Stomach smooth muscle (tissue), 2 donors: ENCODE measurements at regions not wholly inside any gene's neighbourhood (a gene's known extent, or its start where the extent isn't known, plus 50 kb on each side); places are given as distances from the start of the nearest gene placed in this dataset.
"Not testable (repeated sequence)": the region's sequence is repeated elsewhere in the genome, so short reads cannot be mapped to it uniquely, and the experiment has no call there.

Experiments
- H3K27ac ChIP-seq: one replicate; pipeline ENCODE4 v1.7.0; 2013; ENCODE audit warnings: mild to moderate bottlenecking, low read length, inconsistent platforms
- H3K27me3 ChIP-seq, 2 donors: one replicate each; pipeline ENCODE4 v1.7.0; 2013; ENCODE audit warnings: low read length in 2 of 2; ENCODE audit not compliant: insufficient read depth in 2 of 2, control insufficient read depth in 1 of 2
- H3K36me3 ChIP-seq, 2 donors: one replicate each; pipeline ENCODE4 v1.7.0; 2013; ENCODE audit warnings: low read length in 2 of 2; ENCODE audit not compliant: control insufficient read depth in 2 of 2, insufficient read depth in 2 of 2
- H3K4me1 ChIP-seq: one replicate; pipeline ENCODE4 v1.7.0; 2013; ENCODE audit warnings: low read length; ENCODE audit not compliant: control insufficient read depth, insufficient read depth
- H3K4me3 ChIP-seq, 2 donors: one replicate each; pipeline ENCODE4 v1.7.0; 2013; ENCODE audit warnings: low read length in 2 of 2
- H3K9ac ChIP-seq, 2 donors: one replicate each; pipeline ENCODE4 v1.7.0; 2013; ENCODE audit warnings: low read length in 2 of 2, mild to moderate bottlenecking in 1 of 2
- H3K9me3 ChIP-seq, 2 donors: one replicate each; pipeline ENCODE4 v1.7.0; 2013; ENCODE audit warnings: low read length in 2 of 2; ENCODE audit not compliant: control insufficient read depth in 2 of 2
- donor health status: healthy.
- donor health status: Pancreatic carcinoma.

DNA sequence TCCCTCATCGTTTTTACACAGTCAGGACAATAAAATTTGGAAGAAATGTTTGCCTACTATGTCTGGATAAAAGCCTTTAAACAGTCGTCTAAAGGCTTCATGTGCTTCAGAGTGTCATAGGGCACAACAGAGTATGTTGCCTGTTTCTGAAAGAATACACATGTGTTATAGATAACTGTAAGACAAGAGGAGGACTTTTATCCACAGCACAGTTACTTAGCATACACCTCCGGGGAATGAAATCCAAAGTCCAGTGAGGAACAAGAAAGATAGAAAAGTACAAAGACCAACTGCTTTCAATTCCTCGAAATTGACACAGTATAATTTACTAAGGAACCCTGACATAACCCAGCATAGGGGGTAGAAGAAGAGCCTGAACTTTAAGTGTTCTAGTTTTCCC, 835.6 kb downstream of the PCDH17 start:
- Histone ChIP-seq H3K9ac (no peak overlapping the region), H3K4me1 (no peaks in the 10 kb centered on the region), H3K4me3 (no peak overlapping the region), H3K27ac (no peak overlapping the region), H3K9me3 (no peaks in the 10 kb centered on the region), H3K27me3 (no peaks in the 10 kb centered on the region), H3K36me3 (no peaks in the 10 kb centered on the region)

DNA sequence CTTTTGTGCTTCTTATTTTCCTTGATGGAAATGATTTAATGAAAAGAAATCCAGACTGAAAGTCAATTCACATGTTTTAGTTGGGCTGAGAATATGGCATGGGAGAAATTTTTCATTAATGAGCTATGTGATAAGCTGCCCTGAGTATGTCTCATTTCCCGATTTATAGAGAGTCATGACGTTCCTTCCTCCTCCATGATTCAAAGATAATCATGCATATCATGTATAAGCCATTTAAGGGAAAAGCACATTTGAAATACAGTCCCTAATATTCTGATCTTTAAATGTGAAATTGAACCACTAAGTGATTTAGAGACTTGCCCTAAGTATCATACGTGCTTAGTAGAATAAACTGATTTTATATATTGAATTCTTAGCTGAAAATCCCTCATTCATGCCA, 840.9 kb downstream of the PCDH17 start:
- H3K27ac ChIP-seq: no peak overlapping the region
- no peak overlapping the region for H3K4me3 ChIP-seq
- H3K4me1 ChIP-seq: no peaks in the 10 kb centered on the region
- no peaks in the 10 kb centered on the region for H3K36me3 ChIP-seq
- no peak overlapping the region for H3K9ac ChIP-seq
- H3K9me3 ChIP-seq: no peaks in the 10 kb centered on the region
- no peaks in the 10 kb centered on the region for H3K27me3 ChIP-seq

DNA sequence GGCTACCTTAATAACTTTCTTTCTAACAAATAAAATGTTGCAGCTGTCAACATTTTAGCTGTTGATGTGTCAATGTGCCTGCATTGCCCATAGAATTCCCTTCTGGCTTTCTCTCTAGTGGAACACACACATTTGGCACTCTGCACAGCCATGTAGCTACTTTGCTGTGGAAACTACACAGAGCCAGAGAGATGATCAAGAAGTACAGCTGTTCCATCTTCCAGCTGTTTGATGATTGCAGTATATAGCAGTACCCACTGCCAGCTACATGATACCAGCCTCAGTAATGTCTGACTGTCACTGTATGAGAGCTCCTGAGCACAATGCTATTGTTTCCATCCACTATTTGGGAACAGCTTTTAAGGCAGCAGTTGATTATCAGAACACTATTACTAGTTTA, 843.0 kb downstream of the PCDH17 start:
- H3K4me3 ChIP-seq: no peak overlapping the region
- no peaks in the 10 kb centered on the region for H3K4me1 ChIP-seq
- no peaks in the 10 kb centered on the region for H3K36me3 ChIP-seq
- no peak overlapping the region for H3K27ac ChIP-seq
- no peak overlapping the region for H3K9ac ChIP-seq
- no peaks in the 10 kb centered on the region for H3K9me3 ChIP-seq
- H3K27me3 ChIP-seq: no peaks in the 10 kb centered on the region

DNA sequence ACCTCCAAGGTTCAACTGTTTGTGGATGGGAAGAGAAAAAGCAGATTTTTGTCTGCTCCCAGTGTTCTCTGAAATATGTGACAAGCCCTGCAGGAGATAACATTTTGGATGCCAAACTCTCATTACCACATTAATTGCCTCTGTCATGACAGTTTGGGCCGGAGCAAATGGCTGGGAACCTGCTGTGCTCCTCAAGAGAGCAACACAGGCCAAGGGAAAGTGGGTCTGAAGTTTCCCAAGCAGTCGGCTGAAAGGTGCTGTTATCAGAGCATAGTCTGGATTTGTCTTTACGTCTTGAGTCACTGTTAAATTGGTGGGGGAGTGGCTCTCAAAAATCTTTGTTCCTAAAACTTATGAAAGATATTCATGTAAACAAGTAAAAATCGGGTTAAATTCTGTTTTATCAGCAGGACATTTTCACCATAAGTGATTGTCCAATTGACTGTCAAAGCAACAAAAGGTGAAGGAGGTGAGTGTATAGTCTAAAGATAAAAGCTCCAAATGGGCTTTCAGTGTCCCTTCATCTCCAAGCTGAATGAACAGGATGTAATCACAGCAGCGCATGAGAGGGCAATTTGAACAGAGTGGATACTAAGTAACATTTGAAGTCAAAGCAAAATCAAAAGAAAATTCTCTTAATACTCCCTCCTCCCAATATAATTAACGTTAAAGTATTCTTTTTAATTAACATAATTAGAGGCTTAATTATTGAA, 844.8 kb downstream of the PCDH17 start:
- Histone ChIP-seq H3K4me3 (no peak overlapping the region), H3K9me3 (no peaks in the 10 kb centered on the region), H3K4me1 (no peaks in the 10 kb centered on the region), H3K36me3 (no peaks in the 10 kb centered on the region), H3K9ac (no peak overlapping the region), H3K27ac (no peak overlapping the region), H3K27me3 (no peaks in the 10 kb centered on the region)

DNA sequence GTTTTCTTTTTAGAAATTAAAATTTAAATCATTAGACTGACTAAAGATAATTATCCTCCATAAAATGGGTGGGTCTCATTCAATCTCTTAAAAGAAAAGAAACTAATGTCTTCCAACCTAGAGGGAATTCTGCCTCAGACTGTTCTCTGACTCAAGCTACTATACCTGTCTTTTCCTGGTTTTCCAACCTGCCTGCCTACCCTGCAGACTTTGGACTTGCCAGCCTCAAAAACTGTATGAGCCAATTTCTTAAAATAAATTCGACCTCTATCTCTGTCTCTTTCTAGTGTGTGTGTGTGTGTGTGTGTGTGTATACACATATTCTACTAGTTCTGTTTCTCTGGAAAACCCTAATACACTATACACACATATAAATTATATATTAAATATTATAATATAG, 847.3 kb downstream of the PCDH17 start:
- H3K27me3 ChIP-seq: no peaks in the 10 kb centered on the region
- no peak overlapping the region for H3K4me3 ChIP-seq
- no peaks in the 10 kb centered on the region for H3K9me3 ChIP-seq
- no peak overlapping the region for H3K27ac ChIP-seq
- no peaks in the 10 kb centered on the region for H3K36me3 ChIP-seq
- no peaks in the 10 kb centered on the region for H3K4me1 ChIP-seq
- H3K9ac ChIP-seq: no peak overlapping the region

DNA sequence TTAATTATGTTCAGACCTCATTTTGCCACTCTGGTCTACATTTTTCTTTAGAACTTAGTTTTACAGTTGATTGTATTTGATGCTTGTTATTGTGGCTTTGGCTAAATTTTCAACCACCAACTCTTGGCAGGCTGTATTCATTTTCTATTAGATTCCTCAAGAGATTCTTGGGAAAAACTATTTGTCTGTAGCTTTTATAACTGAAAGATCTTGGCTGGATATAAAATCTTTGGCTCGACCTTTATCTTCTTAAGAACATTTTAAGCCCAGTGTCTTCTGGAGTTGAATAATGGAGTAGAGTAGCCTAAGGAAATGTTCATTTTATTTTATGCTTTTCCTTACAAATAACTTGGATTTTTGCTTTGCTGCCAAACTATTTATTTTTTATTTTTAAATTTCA, 848.5 kb downstream of the PCDH17 start:
- no peaks in the 10 kb centered on the region for H3K9me3 ChIP-seq
- H3K4me1 ChIP-seq: no peaks in the 10 kb centered on the region
- no peak overlapping the region for H3K4me3 ChIP-seq
- H3K27ac ChIP-seq: no peak overlapping the region
- H3K9ac ChIP-seq: no peak overlapping the region
- H3K27me3 ChIP-seq: no peaks in the 10 kb centered on the region
- no peaks in the 10 kb centered on the region for H3K36me3 ChIP-seq

DNA sequence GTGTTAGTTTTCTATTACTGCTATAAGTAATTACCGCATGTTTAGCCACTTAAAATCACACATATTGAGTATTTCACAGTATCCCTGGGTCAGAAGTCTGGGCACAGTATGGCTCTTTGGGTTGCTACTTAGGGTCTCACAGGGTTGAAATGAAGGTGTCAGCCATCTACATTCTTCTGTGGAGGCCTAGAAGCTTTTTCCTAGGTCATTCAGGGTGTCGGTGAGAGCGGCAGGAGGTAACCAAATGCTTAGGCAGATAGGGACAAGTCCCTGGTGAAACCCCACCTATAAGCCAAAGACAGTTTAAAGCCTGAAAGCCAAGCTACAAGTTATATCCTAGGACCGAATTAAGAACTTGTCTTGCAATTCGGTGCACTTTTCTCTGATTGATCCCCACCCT, 856.7 kb downstream of the PCDH17 start:
- no peaks in the 10 kb centered on the region for H3K4me1 ChIP-seq
- no peaks in the 10 kb centered on the region for H3K9me3 ChIP-seq
- H3K4me3 ChIP-seq: no peak overlapping the region
- no peaks in the 10 kb centered on the region for H3K27me3 ChIP-seq
- no peaks in the 10 kb centered on the region for H3K36me3 ChIP-seq
- H3K27ac ChIP-seq: no peak overlapping the region
- no peak overlapping the region for H3K9ac ChIP-seq

DNA sequence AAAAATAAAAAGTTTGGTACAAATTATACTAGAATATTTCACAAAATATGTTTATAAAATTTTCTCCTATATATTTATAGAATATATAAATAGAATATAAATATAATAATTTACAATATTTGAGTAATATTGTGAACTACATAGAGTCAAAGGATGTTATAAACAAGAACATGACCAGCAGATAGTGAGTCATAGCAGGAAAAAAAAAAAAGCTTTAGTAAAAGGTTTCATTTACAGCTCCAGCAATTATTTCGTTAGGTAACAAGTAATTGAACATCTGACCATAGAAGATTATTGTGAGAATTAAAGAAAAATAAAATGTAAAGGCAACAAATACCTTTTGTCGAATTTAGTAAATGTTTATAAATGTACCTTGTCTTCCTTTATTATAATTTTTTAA, 864.1 kb downstream of the PCDH17 start:
- no peaks in the 10 kb centered on the region for H3K4me1 ChIP-seq
- H3K9ac ChIP-seq: no peak overlapping the region
- no peak overlapping the region for H3K4me3 ChIP-seq
- H3K9me3 ChIP-seq: no peaks in the 10 kb centered on the region
- no peak overlapping the region for H3K27ac ChIP-seq
- no peaks in the 10 kb centered on the region for H3K36me3 ChIP-seq
- no peaks in the 10 kb centered on the region for H3K27me3 ChIP-seq

DNA sequence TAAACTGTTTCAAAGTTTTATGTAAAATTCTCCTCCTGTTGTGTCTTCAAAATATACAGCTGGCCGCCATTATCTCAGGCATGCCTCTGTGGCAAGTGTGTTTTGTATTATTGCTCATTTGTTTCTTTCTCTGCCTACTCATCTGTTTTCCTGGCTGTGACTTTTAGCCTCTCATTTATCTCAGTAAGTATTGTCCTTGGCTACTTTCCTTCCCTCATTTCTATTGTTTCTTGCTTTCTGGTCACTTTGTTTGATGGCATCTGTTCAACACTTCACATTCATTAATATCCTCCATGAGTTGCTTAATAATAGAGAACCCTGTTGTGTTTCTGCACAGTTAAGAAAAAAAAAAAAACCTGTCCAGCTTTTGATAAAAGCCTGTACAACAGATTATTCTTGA, 869.4 kb downstream of the PCDH17 start:
- H3K4me3 ChIP-seq: no peak overlapping the region
- no peaks in the 10 kb centered on the region for H3K9me3 ChIP-seq
- no peaks in the 10 kb centered on the region for H3K36me3 ChIP-seq
- H3K9ac ChIP-seq: no peak overlapping the region
- H3K27me3 ChIP-seq: no peaks in the 10 kb centered on the region
- no peak overlapping the region for H3K27ac ChIP-seq
- no peaks in the 10 kb centered on the region for H3K4me1 ChIP-seq

DNA sequence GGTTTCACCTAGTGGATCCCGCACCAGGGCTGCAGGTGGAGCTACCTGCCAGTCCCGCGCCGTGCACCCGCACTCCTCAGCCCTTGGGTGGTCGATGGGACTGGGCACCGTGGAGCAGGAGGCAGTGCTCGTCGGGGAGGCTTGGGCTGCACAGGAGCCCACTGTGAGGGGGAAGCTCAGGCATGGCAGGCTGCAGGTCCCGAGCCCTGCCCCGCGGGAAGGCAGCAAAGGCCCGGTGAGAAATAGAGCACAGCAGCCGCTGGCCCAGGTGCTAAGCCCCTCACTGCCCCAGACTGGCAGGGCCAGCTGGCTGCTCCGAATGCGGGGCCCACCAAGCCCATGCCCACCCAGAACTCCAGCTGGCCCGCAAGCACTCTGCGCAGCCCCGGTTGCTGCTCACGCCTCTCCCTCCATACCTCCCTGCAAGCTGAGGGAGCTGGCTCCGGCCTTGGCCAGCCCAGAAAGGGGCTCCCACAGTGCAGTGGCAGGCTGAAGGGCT, 872.7 kb downstream of the PCDH17 start:
- H3K4me1 ChIP-seq, H3K27ac ChIP-seq, H3K27me3 ChIP-seq, H3K9me3 ChIP-seq, H3K36me3 ChIP-seq, H3K4me3 ChIP-seq, H3K9ac ChIP-seq: not testable (repeated sequence)

DNA sequence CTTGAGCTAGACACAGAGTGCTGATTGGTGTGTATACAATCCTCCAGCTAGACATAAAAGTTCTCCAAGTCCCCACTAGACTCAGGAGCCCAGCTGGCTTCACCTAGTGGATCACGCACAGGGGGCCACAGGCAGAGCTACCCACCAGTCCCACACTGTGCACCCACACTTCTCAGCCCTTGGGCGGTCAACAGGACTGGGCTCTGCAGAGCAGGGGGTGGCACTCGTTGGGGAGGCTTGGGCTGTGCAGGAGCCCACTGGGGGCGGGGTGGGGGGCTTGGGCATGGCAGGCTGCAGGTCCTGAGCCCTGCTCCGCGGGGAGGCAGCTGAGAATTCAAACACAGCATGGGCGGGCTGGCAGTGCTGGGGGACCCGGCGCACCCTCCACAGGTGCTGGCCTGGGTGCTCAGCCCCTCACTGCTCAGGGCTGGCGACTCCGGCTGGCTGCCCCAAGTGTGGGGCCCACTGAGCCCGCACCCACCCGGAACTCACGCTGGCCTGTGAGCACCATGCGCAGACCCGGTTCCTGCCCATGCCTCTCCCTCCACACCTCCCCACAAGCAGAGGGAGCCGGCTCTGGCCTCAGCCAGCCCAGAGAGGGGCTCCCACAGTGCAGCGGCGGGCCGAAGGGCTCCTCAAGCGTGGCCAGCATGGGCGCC, 873.8 kb downstream of the PCDH17 start:
- not testable (repeated sequence) for H3K9ac ChIP-seq, H3K27me3 ChIP-seq, H3K27ac ChIP-seq, H3K9me3 ChIP-seq, H3K36me3 ChIP-seq, H3K4me1 ChIP-seq, H3K4me3 ChIP-seq
